GM19467 (cell line): ENCODE measurements at regions not wholly inside any gene's neighbourhood (a gene's known extent, or its start where the extent isn't known, plus 50 kb on each side); places are given as distances from the start of the nearest gene placed in this dataset.
"Not testable (repeated sequence)": the region's sequence is repeated elsewhere in the genome, so short reads cannot be mapped to it uniquely, and the experiment has no call there.

Experiments used
- ATAC-seq: cut with Tn5 transposase; IDR thresholded peaks from one replicate; pipeline ENCODE4 v1.9.1; 2021; ENCODE audit warnings: mild to moderate bottlenecking, moderate library complexity; ENCODE audit not compliant: unreplicated experiment

GRCh38 chr6:68031054-68031453, 604.0 kb upstream of the ADGRB3 start:
- no peak for ATAC-seq

- no peak for ATAC-seq
These were observed 608.6 kb upstream of the ADGRB3 start for GRCh38 chr6:68026483-68026882.

- ATAC-seq = no peak
These were observed 609.3 kb upstream of the ADGRB3 start for GRCh38 chr6:68025764-68026163.

GRCh38 chr6:68024570-68025269, 610.4 kb upstream of the ADGRB3 start:
- ATAC-seq = no peak

- not testable (repeated sequence) for ATAC-seq
These were observed 612.1 kb upstream of the ADGRB3 start for GRCh38 chr6:68022968-68023367.

GRCh38 chr6:68013780-68014515, 621.1 kb upstream of the ADGRB3 start:
- no peak for ATAC-seq

- no peak for ATAC-seq
These were observed 622.3 kb upstream of the ADGRB3 start for GRCh38 chr6:68012822-68013221.

GRCh38 chr6:68010936-68011335, 624.1 kb upstream of the ADGRB3 start:
- ATAC-seq = no peak

GRCh38 chr6:68008445-68008844, 626.6 kb upstream of the ADGRB3 start:
- no peak for ATAC-seq

- no peak for ATAC-seq
These were observed 627.4 kb upstream of the ADGRB3 start for GRCh38 chr6:68007717-68008116.

- no peak for ATAC-seq
These were observed 648.3 kb upstream of the ADGRB3 start for GRCh38 chr6:67986694-67987232.

GRCh38 chr6:67976486-67976885, 658.6 kb upstream of the ADGRB3 start:
- ATAC-seq = no peak

- ATAC-seq = no peak
These were observed 660.2 kb upstream of the ADGRB3 start for GRCh38 chr6:67974931-67975330.

GRCh38 chr6:67971812-67972211, 663.3 kb upstream of the ADGRB3 start:
- ATAC-seq = no peak

- no peak for ATAC-seq
These were observed 668.3 kb upstream of the ADGRB3 start for GRCh38 chr6:67966830-67967229.

GRCh38 chr6:67956352-67956751, 678.7 kb upstream of the ADGRB3 start:
- no peak for ATAC-seq

- ATAC-seq = no peak
These were observed 682.1 kb upstream of the ADGRB3 start for GRCh38 chr6:67952948-67953347.

- ATAC-seq = no peak
These were observed 683.0 kb upstream of the ADGRB3 start for GRCh38 chr6:67952121-67952520.

- not testable (repeated sequence) for ATAC-seq
These were observed 687.3 kb upstream of the ADGRB3 start for GRCh38 chr6:67947762-67948161.

GRCh38 chr6:67935976-67936477, 699.1 kb upstream of the ADGRB3 start:
- ATAC-seq = no peak

GRCh38 chr6:67933278-67933677, 701.8 kb upstream of the ADGRB3 start:
- ATAC-seq = no peak

- not testable (repeated sequence) for ATAC-seq
These were observed 712.5 kb upstream of the ADGRB3 start for GRCh38 chr6:67922588-67922987.
